HG03558 (cell line): ENCODE measurements at regions not wholly inside any gene's neighbourhood (a gene's known extent, or its start where the extent isn't known, plus 50 kb on each side); places are given as distances from the start of the nearest gene placed in this dataset.

Experiments used
- ATAC-seq: cut with Tn5 transposase; IDR thresholded peaks from one replicate; pipeline ENCODE4 v1.9.1; 2021; ENCODE audit warnings: moderate number of reproducible peaks; ENCODE audit not compliant: unreplicated experiment; ENCODE audit errors: extremely low read depth

DNA sequence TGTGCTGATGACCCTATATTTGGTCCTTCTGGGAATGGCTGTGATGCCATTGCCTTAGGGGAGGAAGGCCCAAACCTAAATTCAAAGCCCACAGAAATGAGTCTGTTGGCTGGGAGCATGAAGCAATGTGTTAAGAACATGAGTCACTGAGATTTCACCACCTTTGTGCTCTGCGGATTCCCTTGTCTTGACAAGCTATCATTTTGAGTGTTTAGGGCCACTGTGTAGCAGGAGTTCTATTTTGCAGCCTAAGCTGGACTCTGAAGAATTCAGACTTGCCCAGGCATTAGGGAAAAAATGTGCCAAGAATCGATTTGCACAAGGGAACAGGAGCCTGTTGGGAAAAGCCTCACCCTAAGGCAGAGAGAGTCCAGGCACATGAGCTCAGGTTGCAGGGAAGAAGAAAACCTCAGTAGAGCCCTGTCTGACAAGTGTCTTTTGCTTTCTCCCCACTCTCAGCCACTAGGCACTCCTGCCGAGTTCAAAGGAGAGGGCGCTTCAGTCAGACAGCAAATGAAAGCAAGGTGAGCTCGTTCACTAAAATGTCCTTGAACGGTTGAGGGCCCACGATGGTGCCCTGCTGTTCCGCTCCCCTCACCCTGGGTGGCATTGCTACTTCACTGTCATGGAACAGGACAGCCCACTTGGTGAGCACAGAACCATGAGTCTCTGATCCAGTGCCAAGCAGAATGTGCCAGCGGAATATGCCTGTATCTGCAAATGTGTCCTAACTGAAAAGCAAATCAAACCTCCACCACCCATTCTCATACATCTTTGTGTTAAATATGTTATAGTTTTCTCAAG, 93.6 kb downstream of the PRLHR start:
- ATAC-seq: no peak

DNA sequence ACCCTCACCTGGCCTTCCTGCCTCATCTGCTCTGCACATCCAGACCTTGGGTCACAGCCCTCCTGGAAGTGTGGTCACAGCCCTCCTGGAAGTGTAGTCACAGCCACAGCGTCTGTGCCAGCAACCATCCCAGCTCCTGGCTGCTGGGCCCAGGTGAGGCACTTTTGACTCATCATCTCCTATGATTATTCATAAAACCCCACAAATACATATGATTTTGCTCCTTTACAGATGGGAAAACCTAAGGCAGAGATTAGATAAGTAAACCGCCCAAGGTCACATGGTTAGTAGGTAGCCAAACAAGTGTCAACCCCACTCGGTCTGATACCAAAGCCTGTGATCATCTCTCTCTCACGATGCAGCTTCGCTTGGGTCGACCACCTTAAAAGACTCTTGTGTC, 94.3 kb downstream of the PRLHR start:
- no peak for ATAC-seq

DNA sequence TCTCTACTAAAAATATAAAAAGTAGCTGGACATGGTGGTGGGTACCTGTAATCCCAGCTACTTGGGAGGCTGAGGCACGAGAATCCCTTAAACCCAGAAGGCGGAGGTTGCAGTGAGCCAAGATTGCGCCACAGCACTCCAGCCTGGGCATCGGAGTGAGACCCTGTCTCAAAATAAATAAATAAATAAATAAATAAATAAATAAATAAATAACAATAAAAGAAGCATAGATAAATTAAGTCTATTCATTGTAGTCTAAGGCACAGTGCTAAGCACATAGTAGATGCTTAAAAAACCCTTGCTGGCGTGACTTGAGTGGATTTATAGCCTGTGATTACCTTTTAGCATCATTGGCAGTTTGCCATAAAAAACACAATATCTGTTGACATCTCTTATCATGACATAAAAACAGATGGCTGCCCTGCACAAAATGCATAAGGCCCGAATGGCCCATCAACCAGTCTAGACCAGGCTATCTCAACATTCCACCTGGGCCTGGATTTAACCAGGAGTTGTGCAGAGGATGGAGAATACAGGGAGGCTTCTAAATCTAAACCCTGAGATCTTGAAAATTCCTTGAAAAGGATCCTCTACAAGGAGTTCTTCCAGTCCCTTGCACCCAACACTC, 94.9 kb downstream of the PRLHR start:
- ATAC-seq: no peak

DNA sequence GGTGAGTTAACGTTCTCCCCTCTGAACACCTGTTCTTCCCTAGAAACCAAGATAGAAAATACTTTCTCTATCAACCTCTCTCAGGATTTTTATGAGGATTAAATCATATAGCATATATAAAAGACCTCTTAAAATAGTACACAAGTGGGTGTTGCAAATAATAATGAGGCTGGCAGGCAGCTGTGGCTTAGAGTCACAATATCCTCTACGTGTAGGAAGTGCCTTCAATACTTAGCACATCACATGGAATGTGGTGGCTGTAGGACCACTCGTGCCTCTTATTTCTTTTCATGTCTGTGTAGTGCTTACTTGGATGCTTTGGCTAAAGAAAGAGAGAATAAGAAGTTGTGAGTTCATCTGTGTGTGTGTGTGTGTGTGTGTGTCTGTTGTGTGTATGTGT, 96.3 kb downstream of the PRLHR start:
- ATAC-seq: no peak

DNA sequence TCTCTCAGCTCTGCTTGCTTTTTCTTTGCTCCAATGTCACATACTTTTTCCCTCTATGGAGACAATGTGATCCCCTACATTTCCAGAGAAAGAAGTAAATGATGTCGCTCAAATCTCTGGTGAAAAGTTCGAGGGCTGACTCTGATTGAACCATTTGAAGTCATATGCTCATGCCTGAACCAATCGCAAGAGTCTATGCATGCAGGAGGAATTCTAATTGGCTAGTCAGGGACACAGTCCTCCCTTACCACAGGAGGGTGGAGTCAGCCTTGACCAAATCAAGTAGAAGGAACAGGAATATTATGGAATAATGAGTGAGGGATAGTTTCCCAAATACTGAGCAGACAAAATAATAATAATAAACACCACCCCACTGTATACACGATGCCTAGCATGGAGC, 96.8 kb downstream of the PRLHR start:
- no peak for ATAC-seq

DNA sequence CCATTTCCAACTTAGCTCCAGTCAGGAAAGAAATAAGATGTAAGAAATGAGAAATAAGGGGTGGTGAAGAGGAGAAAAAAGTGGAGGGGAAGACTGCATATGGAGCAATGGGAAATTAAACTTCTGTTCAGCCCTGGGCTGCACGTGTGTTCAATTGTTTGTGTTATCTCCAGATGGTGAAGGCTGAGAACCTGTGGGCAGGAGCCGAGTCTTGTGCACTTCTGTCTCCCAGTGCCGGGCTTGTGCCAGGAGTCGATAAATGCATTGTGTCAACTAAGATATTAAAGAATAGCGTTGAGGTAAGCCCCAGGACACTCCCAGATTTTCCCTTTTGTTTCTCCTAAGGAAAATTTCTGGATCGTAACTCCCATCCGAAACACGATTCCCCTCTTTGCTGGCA, 98.2 kb downstream of the PRLHR start:
- ATAC-seq: no peak

DNA sequence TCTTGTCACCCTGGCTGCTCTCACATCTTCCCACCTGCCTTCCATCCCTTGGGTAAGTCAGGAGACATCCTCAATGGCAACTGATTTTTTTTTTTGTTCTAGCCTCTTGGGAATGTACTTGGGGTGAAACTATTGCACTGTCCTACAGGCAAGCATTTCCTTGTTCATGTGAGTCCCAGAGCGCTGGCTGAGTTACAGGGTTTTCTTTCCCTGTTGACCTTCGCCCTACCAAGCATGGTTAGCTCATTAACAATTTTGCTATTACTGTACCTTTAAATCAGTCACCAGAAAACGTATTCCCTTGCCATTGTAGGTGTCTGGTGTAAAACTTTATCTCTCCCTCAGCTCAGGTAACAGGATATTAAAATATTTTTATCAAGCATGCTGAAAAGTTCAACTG, 98.9 kb downstream of the PRLHR start:
- ATAC-seq: no peak

DNA sequence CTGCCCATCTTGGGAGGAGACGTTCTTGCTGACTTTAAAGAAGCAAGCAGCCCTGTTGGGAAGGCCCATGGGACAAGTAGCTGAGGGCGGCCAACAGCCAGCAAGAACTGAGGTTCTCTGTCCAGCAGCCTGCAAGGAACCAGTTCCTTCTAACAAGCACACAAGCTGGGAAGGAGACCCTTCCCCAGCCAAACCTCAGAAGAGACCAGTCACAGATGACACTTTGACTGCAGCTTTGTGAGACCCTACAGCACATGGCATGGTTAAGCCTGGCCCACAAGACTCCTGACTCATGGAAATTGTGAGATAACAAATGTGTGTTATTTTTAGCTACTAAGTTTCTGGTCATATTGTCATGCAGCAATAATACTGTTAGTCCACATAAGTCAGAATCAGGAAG, 99.9 kb downstream of the PRLHR start:
- ATAC-seq: no peak

DNA sequence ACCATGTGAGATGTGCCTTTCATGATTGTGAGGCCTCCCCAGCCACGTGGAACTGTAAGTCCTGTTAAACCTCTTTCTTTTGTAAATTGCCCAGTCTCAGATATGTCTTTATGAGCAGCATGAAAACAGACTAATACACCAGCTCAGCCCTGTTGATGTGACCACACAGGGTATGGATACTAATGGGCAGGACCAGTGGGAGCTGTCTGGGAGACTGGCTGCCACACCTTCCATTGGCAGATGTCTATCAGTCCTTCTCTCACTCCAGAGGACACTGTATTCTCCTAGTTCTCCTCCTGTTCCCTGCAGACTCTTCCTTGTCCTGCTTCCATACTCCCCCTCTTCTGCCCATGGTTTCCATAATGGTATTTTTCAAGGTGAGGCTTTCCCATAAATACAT, 104.4 kb downstream of the PRLHR start:
- no peak for ATAC-seq

DNA sequence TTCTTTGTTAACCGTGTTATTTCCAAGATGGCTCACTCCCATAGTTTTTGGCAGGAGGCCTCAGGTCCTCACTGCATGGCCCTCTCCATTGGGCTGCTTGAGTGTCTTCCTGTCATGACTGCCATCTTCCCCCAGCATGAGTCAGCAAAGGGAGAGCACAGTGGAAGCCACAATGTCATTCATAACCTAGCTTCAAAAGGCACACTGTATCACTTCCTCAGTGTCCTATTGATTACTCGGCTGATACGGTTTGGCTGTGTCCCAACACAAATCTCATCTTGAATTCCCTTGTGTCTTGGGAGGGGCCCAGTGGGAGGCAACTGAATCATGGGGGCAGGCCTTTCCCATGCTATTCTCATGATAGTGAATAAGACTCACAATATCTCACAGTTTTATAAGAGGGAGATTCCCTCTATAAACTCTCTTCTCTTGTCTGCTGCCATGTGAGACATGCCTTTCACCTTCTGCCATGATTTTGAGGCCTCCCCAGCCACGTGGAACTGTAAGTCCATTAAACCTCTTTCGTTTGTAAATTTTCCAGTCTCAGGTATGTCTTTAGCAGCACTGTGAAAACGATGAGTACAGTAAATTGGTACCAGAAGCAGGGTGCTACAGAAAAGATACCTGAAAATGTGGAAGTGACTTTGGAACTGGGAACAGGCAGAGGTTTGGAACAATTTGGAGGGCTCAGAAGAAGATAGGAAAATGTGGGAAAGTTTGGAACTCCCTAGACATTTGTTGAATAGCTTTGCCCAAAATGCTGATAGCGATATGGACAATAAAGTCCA, 106.5 kb downstream of the PRLHR start:
- no peak for ATAC-seq

DNA sequence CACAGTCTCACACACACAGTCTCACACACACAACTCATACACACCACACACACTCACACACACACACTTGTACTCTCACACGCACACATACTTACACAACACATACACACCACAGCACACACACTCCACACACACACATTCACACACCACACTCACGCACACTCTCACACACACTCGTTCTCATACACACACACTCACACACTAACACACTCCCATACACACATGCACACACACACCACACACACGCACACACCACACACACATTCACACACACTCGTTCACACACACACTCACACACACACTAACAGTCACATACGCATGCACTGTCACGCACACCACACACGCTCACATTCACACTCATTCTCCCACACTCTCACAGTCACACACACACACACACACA, 109.8 kb downstream of the PRLHR start:
- ATAC-seq: no peak

DNA sequence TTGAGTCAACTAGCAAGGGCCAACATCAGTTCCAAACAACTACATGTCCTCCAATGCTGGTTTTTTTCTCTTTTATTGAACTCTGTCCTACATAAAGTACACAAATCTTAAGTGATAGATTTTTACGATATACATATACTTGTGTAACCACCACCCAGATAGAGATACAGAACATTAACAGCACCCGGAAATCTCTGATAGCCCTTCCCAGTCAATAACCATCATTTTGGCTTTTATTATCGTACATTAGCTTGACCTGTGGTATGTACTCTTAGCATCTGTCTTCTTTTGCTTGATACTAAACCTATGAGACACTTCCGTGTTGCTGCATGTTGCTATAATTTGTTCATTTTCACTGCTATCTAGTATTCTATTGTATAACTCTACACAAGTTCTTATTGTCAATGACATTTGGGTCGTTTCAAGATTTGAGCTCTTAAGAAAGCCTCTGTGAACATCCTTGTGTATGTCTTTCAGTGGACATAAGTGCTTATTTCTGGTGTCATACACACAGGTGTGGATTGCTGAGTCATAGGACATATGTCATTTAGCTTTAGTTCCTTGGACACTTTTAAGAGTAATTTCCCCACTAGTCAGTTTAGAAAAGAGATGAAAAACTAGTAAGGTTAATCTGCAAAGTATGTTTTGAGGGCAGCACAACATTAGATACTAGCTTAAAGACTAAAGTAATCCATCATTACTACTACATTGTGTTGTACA, 111.1 kb downstream of the PRLHR start:
- no peak for ATAC-seq

DNA sequence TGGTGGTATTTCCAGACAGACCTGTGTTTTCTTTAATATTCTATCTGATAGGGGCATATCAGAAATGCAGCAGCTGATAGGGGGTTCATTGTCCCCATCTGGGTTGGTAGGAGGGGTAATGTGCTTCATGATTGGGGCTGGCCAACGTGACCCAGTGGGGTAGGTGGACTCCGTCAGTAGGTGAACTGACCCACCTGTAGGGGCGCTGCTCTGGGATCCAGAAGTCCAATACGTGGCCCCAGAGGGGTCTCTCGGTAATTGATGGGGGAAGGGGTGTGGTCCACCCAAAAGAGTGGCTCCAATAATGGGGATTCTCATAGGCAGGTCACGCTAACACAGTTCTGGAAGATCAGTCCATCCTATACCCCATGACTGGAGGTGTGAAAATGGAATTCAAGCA, 112.0 kb downstream of the PRLHR start:
- ATAC-seq: no peak

DNA sequence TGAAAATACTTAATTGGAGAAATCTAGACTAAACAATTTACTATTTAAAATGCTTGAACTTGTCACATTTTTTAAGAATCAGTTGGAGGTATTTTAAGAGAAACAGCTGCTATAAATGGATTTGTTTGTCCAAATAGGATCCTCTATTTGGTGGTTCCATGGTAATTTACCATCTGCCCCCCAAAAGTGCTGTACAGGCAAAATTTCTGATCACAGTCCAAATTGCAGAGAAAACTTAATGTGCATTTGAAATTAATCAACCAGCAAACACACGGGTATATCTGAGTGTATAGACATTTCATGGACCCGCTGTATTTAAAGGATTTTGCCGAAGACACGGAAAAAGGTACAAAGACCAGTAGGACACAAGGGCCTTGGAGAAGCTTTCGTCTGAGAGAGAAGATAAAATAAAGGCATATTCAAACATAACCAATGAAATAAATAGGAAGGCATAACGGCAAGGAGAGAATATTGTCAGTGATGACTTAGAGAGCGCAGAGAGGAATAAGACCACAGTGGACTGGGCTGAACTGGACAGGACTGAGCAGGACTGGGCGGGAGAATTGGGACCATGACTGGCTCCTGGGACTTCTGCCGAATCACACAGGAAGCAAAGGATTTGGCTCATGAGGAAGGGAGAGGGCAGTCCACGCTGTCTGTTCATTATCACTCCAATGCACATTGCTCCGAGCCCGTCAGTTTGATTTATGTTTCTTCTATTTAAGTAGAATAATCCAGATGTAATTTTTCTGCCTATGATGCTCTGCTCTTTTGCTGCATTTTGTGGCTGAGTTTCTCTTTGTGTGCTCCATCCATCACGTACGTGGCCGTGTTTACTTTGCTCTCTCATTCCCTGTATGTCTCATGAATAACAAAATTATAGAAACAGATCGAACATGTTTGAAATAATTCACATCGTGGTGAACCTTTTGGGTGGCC, 112.8 kb downstream of the PRLHR start:
- ATAC-seq: no peak

DNA sequence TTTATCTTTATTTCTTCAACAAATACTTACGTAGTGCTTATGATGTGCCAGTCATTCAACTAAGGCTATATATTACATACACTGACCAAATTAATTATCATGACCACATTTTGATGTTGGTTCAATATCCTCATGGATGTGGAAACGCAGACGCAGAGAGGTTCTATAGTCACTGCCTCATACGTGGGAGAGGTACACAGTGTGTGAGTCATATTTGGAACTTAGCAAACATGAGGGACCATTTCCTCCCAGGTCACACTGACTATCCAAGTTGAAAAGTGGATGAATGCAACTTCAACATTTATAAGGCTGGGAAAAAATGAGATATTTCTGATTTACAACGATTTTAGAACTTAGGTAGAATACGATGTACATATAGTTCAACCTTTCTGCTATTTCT, 113.6 kb downstream of the PRLHR start:
- no peak for ATAC-seq

DNA sequence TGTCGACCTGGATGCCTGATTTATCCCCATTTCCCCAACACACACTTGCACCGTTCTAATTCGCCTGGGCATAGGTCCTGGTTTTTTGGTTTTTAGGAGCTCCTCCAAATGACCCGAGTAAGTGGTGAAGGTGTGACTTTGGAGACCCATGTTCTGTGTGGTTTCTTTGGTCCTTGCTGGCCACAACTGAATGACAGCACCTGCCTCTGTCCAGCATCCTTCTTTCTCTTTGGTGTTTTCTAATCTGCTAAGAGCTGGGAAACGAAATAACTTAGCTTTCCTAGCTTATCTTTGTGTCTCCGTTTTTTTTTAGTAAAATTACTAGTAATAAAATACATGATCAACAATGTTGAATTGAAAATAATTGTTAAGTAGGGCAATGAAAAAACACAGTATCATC, 120.2 kb downstream of the PRLHR start:
- no peak for ATAC-seq

DNA sequence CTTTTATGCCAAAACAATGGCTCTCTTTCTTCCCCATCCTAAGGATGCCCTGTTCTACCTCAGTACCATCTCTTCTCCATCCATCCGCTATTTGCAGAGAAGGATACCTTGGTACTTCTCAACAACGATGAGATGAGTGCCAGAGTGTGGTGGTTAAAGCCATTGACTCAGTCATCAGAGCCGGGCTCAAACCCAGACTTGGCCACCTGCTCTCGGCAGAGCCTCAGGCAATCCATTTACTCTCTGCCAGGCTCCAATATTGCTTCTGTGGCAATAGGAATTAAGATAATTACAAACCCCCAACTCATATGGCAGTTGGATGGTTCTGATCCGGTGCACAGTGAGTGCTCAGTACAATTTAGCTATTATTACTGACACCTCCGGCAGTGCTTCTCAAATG, 121.3 kb downstream of the PRLHR start:
- ATAC-seq: no peak

DNA sequence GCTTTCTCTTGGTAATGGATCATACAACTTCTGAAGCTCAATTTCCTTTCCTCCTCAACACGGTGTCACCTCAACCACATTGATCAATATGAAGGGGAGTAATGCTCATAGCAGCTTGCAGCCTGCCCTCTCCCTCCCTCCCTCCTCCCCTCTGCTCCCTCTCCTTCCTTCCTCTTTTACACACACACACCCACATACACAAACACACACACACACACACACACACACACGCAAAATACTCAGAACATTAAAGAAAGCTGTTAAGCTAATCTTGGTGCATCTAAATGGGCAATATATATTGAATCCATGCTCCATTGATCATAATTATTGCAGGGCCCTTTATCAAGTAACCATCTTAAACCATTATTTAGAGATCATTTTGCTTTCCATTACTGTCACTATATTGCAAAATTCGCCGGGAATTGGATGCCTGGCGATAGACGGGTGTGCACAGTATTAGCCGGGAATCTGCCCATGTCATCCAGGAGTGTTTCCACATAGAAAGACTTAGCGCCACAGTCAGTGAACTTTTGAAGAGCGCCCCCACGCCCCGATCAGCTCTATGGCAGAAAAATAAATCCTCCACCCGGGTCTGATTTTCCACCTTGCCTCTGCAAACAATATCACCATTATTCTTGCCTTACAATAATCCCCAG, 122.0 kb downstream of the PRLHR start:
- no peak for ATAC-seq
